Mesothelial cell of epicardium (in vitro differentiated cells): ENCODE measurements at regions not wholly inside any gene's neighbourhood (a gene's known extent, or its start where the extent isn't known, plus 50 kb on each side); places are given as distances from the start of the nearest gene placed in this dataset.
"Not testable (repeated sequence)": the region's sequence is repeated elsewhere in the genome, so short reads cannot be mapped to it uniquely, and the experiment has no call there.

Source experiments
- DNase-seq, 2 experiments: peaks; one replicate each; pipeline ENCODE4 v3.0.0; 2021; ENCODE audit warnings: low spot score in 2 of 2; ENCODE audit not compliant: unreplicated experiment in 2 of 2
- H3K27ac Mint-ChIP-seq: 2 replicates; pipeline ENCODE4 v1.8.0; 2021; ENCODE audit warnings: mixed read lengths
- H3K27me3 Mint-ChIP-seq: 2 replicates; pipeline ENCODE4 v1.8.0; 2021; ENCODE audit warnings: low read depth, mixed read lengths
- H3K36me3 Mint-ChIP-seq: 2 replicates; pipeline ENCODE4 v1.8.0; 2021; ENCODE audit warnings: mixed read lengths
- H3K4me1 Mint-ChIP-seq: 2 replicates; pipeline ENCODE4 v1.8.0; 2021; ENCODE audit warnings: mixed read lengths
- H3K4me3 Mint-ChIP-seq: 2 replicates; pipeline ENCODE4 v1.8.0; 2021; ENCODE audit warnings: mild to moderate bottlenecking, moderate library complexity, mixed read lengths
- H3K9me3 Mint-ChIP-seq: 2 replicates; pipeline ENCODE4 v1.8.0; 2021; ENCODE audit warnings: mixed read lengths
- TF ChIP-seq, protein P1 (sequence below): fragments of 200-600 bp; sonication (generic); IDR thresholded peaks from one replicate; pipeline ENCODE4 v1.5.0; 2021; ENCODE audit warnings: antibody characterized with exemption; ENCODE audit not compliant: unreplicated experiment

DNA sequence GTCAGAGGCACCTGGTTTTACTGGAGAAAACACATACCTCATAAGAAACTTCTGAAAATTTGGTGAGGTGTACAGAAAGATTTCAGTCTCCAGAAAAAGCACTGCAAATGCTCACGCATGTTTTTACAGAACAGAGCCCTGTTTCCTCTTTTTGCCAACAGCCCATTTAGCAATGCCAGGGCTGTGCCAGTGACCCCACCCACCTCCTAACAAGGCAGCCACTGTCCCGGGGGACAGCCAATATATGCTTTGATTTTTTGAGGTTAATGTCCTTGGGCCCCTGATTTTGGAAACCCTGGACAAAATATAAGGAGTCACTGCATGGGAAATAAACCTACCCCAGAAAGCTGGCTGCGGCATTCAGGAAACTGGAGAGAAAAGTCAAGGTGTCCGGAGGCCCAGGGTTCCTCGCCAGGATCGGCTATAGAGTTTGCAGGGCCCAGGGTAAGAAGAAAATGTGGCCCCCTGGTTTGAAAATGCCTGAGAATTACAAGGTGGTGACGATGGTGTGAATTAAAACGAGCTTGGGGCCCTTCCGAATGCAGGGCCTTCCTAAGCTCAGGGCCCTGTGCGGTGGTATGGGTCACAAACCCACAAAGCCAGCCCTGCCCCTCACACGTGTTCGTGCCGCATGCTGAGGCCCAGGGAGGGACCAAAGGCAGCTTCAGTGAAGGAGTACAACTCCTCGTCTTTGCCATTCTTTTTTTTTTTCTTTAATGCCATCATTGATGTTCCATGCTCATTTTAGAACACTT is 71.1 kb upstream of the WNT7B start:
- DNase-seq = no peak
- TF ChIP-seq, protein P1, sequence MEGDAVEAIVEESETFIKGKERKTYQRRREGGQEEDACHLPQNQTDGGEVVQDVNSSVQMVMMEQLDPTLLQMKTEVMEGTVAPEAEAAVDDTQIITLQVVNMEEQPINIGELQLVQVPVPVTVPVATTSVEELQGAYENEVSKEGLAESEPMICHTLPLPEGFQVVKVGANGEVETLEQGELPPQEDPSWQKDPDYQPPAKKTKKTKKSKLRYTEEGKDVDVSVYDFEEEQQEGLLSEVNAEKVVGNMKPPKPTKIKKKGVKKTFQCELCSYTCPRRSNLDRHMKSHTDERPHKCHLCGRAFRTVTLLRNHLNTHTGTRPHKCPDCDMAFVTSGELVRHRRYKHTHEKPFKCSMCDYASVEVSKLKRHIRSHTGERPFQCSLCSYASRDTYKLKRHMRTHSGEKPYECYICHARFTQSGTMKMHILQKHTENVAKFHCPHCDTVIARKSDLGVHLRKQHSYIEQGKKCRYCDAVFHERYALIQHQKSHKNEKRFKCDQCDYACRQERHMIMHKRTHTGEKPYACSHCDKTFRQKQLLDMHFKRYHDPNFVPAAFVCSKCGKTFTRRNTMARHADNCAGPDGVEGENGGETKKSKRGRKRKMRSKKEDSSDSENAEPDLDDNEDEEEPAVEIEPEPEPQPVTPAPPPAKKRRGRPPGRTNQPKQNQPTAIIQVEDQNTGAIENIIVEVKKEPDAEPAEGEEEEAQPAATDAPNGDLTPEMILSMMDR = no peak

DNA sequence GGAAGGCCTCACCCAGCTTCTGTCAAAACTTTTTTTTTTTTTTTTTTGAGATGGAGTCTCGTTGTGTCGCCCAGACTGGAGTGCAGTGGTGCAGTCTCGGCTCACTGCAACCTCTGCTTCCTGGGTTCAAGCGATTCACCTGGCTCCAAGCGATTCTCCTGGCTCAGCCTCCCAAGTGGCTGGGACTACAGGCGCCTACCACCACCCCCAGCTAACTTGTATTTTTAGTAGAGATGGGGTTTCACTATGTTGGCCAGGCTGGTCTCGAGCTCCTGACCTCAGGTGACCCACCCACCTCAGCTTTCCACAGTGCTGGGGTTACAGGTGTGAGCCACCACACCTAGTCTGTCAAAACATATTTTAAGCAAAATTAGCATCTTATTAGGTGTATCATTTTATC is 71.7 kb upstream of the WNT7B start:
- not testable (repeated sequence) for H3K27ac Mint-ChIP-seq, H3K27me3 Mint-ChIP-seq, DNase-seq, H3K36me3 Mint-ChIP-seq, H3K4me3 Mint-ChIP-seq, H3K9me3 Mint-ChIP-seq
- peaks cover 22% of the 10 kb centered on the region for H3K4me1 Mint-ChIP-seq

More for the DNA sequence above, 71.1 kb upstream of the WNT7B start:
- no peak overlapping the region for H3K4me3 Mint-ChIP-seq
- H3K36me3 Mint-ChIP-seq = peaks cover 2% of the 10 kb centered on the region
- no peak overlapping the region for H3K27ac Mint-ChIP-seq
- H3K4me1 Mint-ChIP-seq = peaks cover 24% of the 10 kb centered on the region
- no peaks in the 10 kb centered on the region for H3K9me3 Mint-ChIP-seq
- no peaks in the 10 kb centered on the region for H3K27me3 Mint-ChIP-seq

DNA sequence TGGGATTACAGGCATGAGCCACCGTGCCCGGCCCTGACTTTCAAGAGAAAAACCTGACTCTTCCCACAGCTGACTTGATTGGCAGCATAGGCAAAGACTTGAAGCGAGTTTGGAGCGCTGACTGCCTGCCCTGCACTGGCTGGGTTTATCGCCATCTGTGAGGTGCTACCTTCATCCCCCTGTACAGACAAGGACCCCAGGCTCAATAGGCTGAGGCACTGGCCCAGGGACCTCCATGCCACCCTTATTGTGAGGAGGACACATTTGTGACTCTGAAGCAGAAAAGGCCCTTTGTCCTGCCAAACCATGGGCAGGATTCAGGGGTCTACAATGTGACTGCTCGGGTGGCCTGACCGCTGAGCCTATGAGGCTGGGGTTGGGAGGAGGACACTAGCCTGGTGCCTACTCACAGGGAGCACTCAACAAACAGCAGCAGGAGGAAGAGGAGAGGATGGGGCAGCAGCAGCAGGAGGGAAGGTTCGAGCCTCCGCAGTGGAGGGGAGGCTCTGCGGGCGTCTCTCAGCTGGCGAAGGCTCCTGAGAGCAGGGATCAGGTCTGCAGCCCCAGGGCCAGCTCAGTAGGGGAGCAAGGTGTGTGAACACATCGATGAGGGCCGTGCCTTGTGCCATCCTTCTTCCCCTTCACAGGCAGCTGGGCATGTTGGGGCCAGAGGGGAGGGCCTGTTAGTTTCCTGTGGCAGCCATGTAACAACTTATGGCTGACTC is 72.9 kb upstream of the WNT7B start:
- peaks cover 2% of the 10 kb centered on the region for H3K36me3 Mint-ChIP-seq
- TF ChIP-seq, protein P1 = no peak
- DNase-seq = no peak
- H3K9me3 Mint-ChIP-seq = no peaks in the 10 kb centered on the region
- H3K27ac Mint-ChIP-seq = no peak overlapping the region
- no peaks in the 10 kb centered on the region for H3K27me3 Mint-ChIP-seq
- H3K4me1 Mint-ChIP-seq = peaks cover 15% of the 10 kb centered on the region
- no peak overlapping the region for H3K4me3 Mint-ChIP-seq

DNA sequence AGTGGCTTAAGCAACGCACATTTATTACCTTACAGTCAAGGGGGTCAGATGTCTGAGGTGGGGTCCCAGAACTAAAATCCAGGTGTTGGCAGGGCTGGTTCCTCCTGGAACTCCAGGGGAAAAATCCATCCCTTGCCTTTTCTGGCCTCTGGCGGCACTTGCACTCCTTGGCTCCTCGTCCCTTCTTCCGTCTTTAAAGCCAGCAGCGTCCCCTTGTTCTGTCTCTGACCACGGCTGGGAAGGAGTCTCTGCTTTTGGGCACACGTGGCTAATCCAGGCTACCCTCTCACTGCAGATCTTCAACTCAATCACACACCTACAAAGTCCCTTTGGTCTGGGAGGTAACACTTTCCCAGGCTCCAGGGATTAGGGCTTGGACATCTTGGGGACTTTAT is 73.5 kb upstream of the WNT7B start:
- TF ChIP-seq, protein P1 = no peak
- no peaks in the 10 kb centered on the region for H3K27me3 Mint-ChIP-seq
- H3K4me3 Mint-ChIP-seq = no peak overlapping the region

DNA sequence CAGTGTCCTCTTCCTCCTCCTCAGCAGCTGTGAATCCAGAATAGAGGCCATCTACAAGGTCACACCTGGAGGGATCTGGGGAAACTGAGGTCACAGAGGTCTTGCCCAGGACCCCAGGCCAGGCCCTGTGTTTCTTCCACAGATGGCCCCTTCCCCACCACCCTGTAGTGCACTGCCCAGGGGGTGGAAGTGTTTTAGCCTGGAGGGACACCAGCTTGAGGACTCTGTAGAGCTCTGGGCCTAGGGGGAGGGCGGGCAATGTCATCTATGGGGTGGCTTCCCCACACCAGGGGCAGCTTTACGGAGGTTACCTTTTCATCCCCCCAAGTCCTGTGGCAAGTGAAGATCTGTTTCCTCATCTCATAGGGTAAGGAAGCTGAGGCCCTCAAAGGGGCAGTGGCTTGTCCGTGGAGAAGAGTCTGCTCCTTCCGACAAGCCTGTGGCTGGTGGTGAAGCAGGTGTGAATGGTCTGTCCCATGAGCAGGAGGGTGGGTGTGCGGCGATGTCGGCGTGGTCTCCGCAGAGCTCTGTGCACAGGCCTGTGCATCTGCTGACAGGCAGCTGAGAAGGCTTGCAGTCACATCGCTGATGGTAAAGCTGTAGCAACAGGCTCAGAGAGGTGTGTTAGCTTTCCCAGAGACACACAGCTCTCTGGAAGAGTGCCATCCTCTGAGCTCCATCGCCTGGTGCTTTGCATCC is 74.1 kb upstream of the WNT7B start:
- peaks cover 8% of the 10 kb centered on the region for H3K4me1 Mint-ChIP-seq
- H3K27me3 Mint-ChIP-seq = no peaks in the 10 kb centered on the region
- no peak overlapping the region for H3K4me3 Mint-ChIP-seq
- peaks cover 2% of the 10 kb centered on the region for H3K36me3 Mint-ChIP-seq
- H3K27ac Mint-ChIP-seq = no peak overlapping the region
- TF ChIP-seq, protein P1 = no peak
- DNase-seq = no peak
- H3K9me3 Mint-ChIP-seq = no peaks in the 10 kb centered on the region

More for the DNA sequence above, 73.5 kb upstream of the WNT7B start:
- Mint-ChIP-seq H3K9me3 (no peaks in the 10 kb centered on the region), H3K36me3 (peaks cover 2% of the 10 kb centered on the region), H3K4me1 (peaks cover 14% of the 10 kb centered on the region), H3K27ac (no peak overlapping the region)
- DNase-seq = no peak

DNA sequence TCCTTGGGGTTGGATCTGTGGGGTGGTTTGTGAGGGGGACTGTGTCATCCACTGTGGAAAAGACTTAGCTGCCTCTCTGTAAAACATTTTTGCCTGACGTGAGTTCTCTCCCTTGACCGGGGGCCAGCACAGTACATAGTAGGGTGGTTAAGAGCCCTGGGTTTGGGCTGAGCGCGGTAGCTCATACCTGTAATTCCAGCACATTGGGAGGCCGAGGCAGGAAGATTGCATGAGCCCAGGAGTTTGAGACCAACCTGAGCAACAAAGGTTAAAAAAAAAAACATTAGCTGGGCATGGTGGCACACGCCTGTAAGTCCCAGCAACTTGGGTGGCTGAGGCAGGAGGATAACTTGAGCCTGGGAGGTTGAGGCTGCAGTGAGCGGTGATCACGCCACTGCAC is 74.7 kb upstream of the WNT7B start:
- TF ChIP-seq, protein P1 = no peak
- Mint-ChIP-seq H3K36me3 (peaks cover 2% of the 10 kb centered on the region), H3K27me3 (no peaks in the 10 kb centered on the region), H3K9me3 (no peaks in the 10 kb centered on the region), H3K4me3 (no peak overlapping the region), H3K27ac (no peak overlapping the region), H3K4me1 (peaks cover 8% of the 10 kb centered on the region)
- DNase-seq = no peak
